Left lung (tissue), 4 donors: ENCODE measurements at regions not wholly inside any gene's neighbourhood (a gene's known extent, or its start where the extent isn't known, plus 50 kb on each side); places are given as distances from the start of the nearest gene placed in this dataset.

Experiments
- ATAC-seq: fragments of 200-7000 bp; cut with Tn5 transposase; one replicate; pipeline ENCODE4 v1.9.1; 2020; ENCODE audit warnings: moderate library complexity
- DNase-seq, 4 donors: peaks; one replicate each; pipeline ENCODE4 v3.0.0-alpha.2; 2013 to 2020
- H3K27ac ChIP-seq, 2 donors: fragments of 200-600 bp; sonication (generic) in 1 of 2; one replicate each; pipeline versions ENCODE4 v1.5.0 to v1.8.0; 2020 to 2021
- H3K27me3 ChIP-seq, 2 donors: fragments of 200-600 bp; sonication (generic) in 1 of 2; one replicate each; pipeline versions ENCODE4 v1.5.0 to v1.8.0; 2020 to 2021
- H3K36me3 ChIP-seq, 2 donors: fragments of 200-600 bp; sonication (generic) in 1 of 2; one replicate each; pipeline versions ENCODE4 v1.5.0 to v1.8.0; 2020 to 2021
- H3K4me1 ChIP-seq, 2 donors: fragments of 200-600 bp; one replicate each; pipeline ENCODE4 v1.8.0; 2021
- H3K4me3 ChIP-seq, 2 donors: fragments of 200-600 bp; sonication (generic) in 1 of 2; one replicate each; pipeline versions ENCODE4 v1.5.0 to v1.8.0; 2020 to 2021; ENCODE audit warnings: mild to moderate bottlenecking in 1 of 2
- H3K9me3 ChIP-seq, 2 donors: fragments of 200-600 bp; sonication (generic) in 1 of 2; one replicate each; pipeline versions ENCODE4 v1.5.0 to v1.8.0; 2020 to 2021
- intact Hi-C, 2 donors: fragments of 100-400 bp; cut with DNase I; formaldehyde crosslinking; loops; one replicate each; pipeline versions ENCODE4 v1.11.2 to v1.14.2; 2022
- TF ChIP-seq, protein P1 (sequence below), 2 donors: fragments of 200-600 bp; sonication (generic) in 1 of 2; IDR thresholded peaks; one replicate each; pipeline versions ENCODE4 v1.5.0 to v1.8.0; 2021; ENCODE audit warnings: antibody characterized with exemption in 2 of 2
- donor health status: DM: no; HTN: yes; CAD: no.
- donor health status: DM: no; HTN: no; CAD: no.

GRCh38 chr13:65417953-65418352 lies 1812.2 kb downstream of the PCDH9 start:
- peaks cover 0 to 6% of the 10 kb centered on the region in 2 donors for H3K9me3 ChIP-seq
- no peaks in the 10 kb centered on the region for H3K27me3 ChIP-seq
- no peak overlapping the region for H3K4me3 ChIP-seq
- intact Hi-C loops, result no loop called here
- H3K36me3 ChIP-seq, result no peaks in the 10 kb centered on the region
- no peak for DNase-seq
- H3K4me1 ChIP-seq, result no peaks in the 10 kb centered on the region
- no peak overlapping the region for H3K27ac ChIP-seq
- TF ChIP-seq, protein P1, sequence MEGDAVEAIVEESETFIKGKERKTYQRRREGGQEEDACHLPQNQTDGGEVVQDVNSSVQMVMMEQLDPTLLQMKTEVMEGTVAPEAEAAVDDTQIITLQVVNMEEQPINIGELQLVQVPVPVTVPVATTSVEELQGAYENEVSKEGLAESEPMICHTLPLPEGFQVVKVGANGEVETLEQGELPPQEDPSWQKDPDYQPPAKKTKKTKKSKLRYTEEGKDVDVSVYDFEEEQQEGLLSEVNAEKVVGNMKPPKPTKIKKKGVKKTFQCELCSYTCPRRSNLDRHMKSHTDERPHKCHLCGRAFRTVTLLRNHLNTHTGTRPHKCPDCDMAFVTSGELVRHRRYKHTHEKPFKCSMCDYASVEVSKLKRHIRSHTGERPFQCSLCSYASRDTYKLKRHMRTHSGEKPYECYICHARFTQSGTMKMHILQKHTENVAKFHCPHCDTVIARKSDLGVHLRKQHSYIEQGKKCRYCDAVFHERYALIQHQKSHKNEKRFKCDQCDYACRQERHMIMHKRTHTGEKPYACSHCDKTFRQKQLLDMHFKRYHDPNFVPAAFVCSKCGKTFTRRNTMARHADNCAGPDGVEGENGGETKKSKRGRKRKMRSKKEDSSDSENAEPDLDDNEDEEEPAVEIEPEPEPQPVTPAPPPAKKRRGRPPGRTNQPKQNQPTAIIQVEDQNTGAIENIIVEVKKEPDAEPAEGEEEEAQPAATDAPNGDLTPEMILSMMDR (IDR thresholded peaks at IDR 0.05), result no peak
- no peak for ATAC-seq

- DNase-seq (no peak), ATAC-seq (no peak)
- no peaks in the 10 kb centered on the region for H3K27me3 ChIP-seq
- H3K27ac ChIP-seq, result no peak overlapping the region
- no peak overlapping the region for H3K4me3 ChIP-seq
- H3K4me1 ChIP-seq, result no peaks in the 10 kb centered on the region
- no peaks in the 10 kb centered on the region for H3K36me3 ChIP-seq
- intact Hi-C loops, result no loop called here
- TF ChIP-seq, protein P1 (IDR thresholded peaks at IDR 0.05), result no peak
- H3K9me3 ChIP-seq, result peaks cover 0 to 6% of the 10 kb centered on the region in 2 donors
Observed at GRCh38 chr13:65416784-65417183, 1813.4 kb downstream of the PCDH9 start.

DNA sequence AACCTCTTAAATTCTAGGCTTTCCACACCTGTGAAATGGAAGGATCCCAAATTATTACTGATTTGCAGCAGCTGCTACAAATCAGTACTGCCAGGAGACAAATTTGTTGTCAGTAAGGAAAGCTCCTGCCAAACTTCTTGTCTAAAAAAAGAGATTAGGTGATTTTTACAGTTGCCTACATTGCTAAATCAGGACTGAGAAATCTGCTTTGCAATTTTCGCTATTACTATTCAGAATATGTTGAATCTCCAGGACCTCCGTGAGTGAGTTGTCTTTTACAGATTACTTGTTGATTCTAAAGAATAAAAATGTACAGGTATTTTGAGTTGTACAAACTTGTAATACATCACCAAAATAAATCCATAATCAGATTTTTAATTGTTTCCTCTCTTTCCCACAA lies 1815.9 kb downstream of the PCDH9 start:
- Histone ChIP-seq H3K27me3 (no peaks in the 10 kb centered on the region), H3K4me3 (no peak overlapping the region), H3K9me3 (no peaks in the 10 kb centered on the region), H3K27ac (no peak overlapping the region), H3K4me1 (no peaks in the 10 kb centered on the region), H3K36me3 (no peaks in the 10 kb centered on the region)
- DNase-seq, result no peak
- TF ChIP-seq, protein P1 (IDR thresholded peaks at IDR 0.05), result no peak
- intact Hi-C loops, result no loop called here
- ATAC-seq, result no peak

DNA sequence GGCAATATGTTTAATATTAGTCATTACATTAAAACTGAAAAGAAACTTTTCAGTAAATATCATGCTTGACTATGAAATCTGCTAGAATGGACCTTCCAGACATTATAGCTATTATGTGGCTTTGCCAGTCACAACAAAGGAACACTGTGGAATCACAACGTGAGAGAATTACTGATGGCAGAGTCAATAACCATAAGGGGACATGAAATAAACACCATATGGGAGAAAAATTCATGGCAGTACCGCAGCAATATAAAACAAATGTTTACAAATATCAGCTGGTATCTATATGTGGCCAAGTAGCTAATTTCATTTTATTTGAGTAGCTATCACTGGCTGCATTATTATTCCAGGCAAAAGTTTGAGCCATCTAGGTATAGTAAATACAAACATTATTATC lies 1818.6 kb downstream of the PCDH9 start:
- Histone ChIP-seq H3K9me3 (no peaks in the 10 kb centered on the region), H3K27ac (no peak overlapping the region), H3K4me1 (no peaks in the 10 kb centered on the region), H3K36me3 (no peaks in the 10 kb centered on the region), H3K27me3 (no peaks in the 10 kb centered on the region), H3K4me3 (no peak overlapping the region)
- DNase-seq, result no peak
- intact Hi-C loops, result no loop called here
- TF ChIP-seq, protein P1 (IDR thresholded peaks at IDR 0.05), result no peak
- ATAC-seq, result no peak

- Histone ChIP-seq H3K4me1 (no peaks in the 10 kb centered on the region), H3K9me3 (no peaks in the 10 kb centered on the region), H3K36me3 (no peaks in the 10 kb centered on the region), H3K27ac (no peak overlapping the region), H3K27me3 (no peaks in the 10 kb centered on the region), H3K4me3 (no peak overlapping the region)
- intact Hi-C loops, result no loop called here
- TF ChIP-seq, protein P1 (IDR thresholded peaks at IDR 0.05), result no peak
- ATAC-seq (no peak), DNase-seq (no peak)
Observed at GRCh38 chr13:65410791-65411190, 1819.3 kb downstream of the PCDH9 start.
